Heart left ventricle (tissue), 16 donors: ENCODE measurements at regions not wholly inside any gene's neighbourhood (a gene's known extent, or its start where the extent isn't known, plus 50 kb on each side); places are given as distances from the start of the nearest gene placed in this dataset.

Experiments used
- ATAC-seq, 4 donors: fragments of 200-7000 bp; cut with Tn5 transposase; one replicate each; pipeline ENCODE4 v1.9.1; 2020 to 2022; ENCODE audit warnings: moderate library complexity in 4 of 4, mild to moderate bottlenecking in 3 of 4, moderate number of reproducible peaks in 1 of 4
- DNase-seq, 5 donors: peaks; one replicate each; pipeline ENCODE4 v3.0.0-alpha.2; 2020
- H3K27ac ChIP-seq, 12 donors: fragments of 200-600 bp; sonication (generic) in 4 of 12; one replicate each; pipeline versions ENCODE4 v1.5.0 to v1.8.0; 2016 to 2022; ENCODE audit warnings: mild to moderate bottlenecking in 2 of 12
- H3K27me3 ChIP-seq, 9 donors: fragments of 200-600 bp; sonication (generic) in 2 of 9; one replicate each; pipeline versions ENCODE4 v1.5.1 to v1.8.0; 2016 to 2022; ENCODE audit warnings: mild to moderate bottlenecking in 3 of 9
- H3K36me3 ChIP-seq, 9 donors: fragments of 200-600 bp; sonication (generic) in 2 of 9; one replicate each; pipeline versions ENCODE4 v1.5.0 to v1.8.0; 2018 to 2022; ENCODE audit warnings: mild to moderate bottlenecking in 2 of 9
- H3K4me1 ChIP-seq, 12 donors: fragments of 200-600 bp; sonication (generic) in 4 of 12; one replicate each; pipeline versions ENCODE4 v1.5.0 to v1.8.0; 2016 to 2022; ENCODE audit warnings: mild to moderate bottlenecking in 3 of 12
- H3K4me3 ChIP-seq, 12 donors: fragments of 200-600 bp; sonication (generic) in 4 of 12; one replicate each; pipeline versions ENCODE4 v1.5.0 to v1.8.0; 2017 to 2022; ENCODE audit warnings: mild to moderate bottlenecking in 9 of 12, moderate library complexity in 4 of 12
- H3K9me3 ChIP-seq, 12 donors: fragments of 200-600 bp; sonication (generic) in 4 of 12; one replicate each; pipeline versions ENCODE4 v1.5.0 to v1.8.0; 2016 to 2022; ENCODE audit warnings: mild to moderate bottlenecking in 1 of 12
- CTCF ChIP-seq, 12 donors: fragments of 200-600 bp; sonication (generic) in 4 of 12; IDR thresholded peaks; one replicate each; pipeline versions ENCODE4 v1.5.0 to v1.8.0; 2018 to 2022; ENCODE audit warnings: antibody characterized with exemption in 12 of 12, mild to moderate bottlenecking in 5 of 12
- POLR2A ChIP-seq, 2 donors: fragments of 450-650 bp; IDR thresholded peaks; one replicate each; pipeline ENCODE4 v1.6.1; 2017; ENCODE audit warnings: antibody characterized with exemption in 2 of 2, mild to moderate bottlenecking in 2 of 2, moderate library complexity in 2 of 2
- WGBS, 4 donors: extraction: QIAGEN DNeasy Blood & Tissue Kit in 2 of 4; methylation state at CpG; one replicate each; pipeline versions ENCODE4 v1.1.5 to v1.1.7; 2013 to 2018; 5-methylcytosine and 5-hydroxymethylcytosine counted together
- intact Hi-C, 10 donors: fragments of 100-400 bp; cut with DNase I; formaldehyde crosslinking; loops; one replicate each; pipeline versions ENCODE4 v1.11.1 to v1.14.2; 2022
- donor health status: ischemic (EF 13 %, LVEDD 7.1; RV severe dilation, severe dysfunction).
- donor health status: healthy with polysubstance abuse.
- donor health status: DM: no; HTN: yes; CAD: no.
- donor health status: DM: no; HTN: no; CAD: no.
- donor health status: ischemic (EF 25% LVEDD 6.9; RV normal size, moderate dysfunction).
- donor health status: ischemic (EF 25% LVEDD 5.7; RV mildly dilated, moderate dysfunction).
- donor health status: healthy.
- donor health status: DM: yes; HTN: yes; CAD: no.
- donor health status: ischemic (EF 35%, LVEDD 5.7; RV mildly dilated, moderate dysfunction).
- donor health status: nonischemic (EF 11% LVEDD 7.7; RV severe dilation, severe dysfunction).
- donor health status: DM: yes; HTN: yes; CAD: no.
- donor health status: PGD.
- donor health status: ischemic (EF 29% LVEDD 5.4; RV normal size, mild dysfunction).
- donor health status: nonischemic (EF 23%, LVEDD 6.1; RV moderate dilation, normal function).

- no peak overlapping the region for H3K4me3 ChIP-seq
- no peaks in the 10 kb centered on the region for H3K9me3 ChIP-seq
- intact Hi-C loops, result no loop called here
- no peak overlapping the region for H3K27ac ChIP-seq
- no peaks in the 10 kb centered on the region for H3K36me3 ChIP-seq
- TF ChIP-seq POLR2A (IDR thresholded peaks at IDR 0.05) (no peak), CTCF (IDR thresholded peaks at IDR 0.05) (no peak)
- H3K27me3 ChIP-seq, result no peaks in the 10 kb centered on the region
- no peaks in the 10 kb centered on the region for H3K4me1 ChIP-seq
- ATAC-seq (no peak), DNase-seq (no peak)
- WGBS, 4 donors, result 64 to 76% (median 65%) methylated on average over 1 of the region's 1 CpG
Measured at GRCh38 chr7:17584822-17585221, 286.4 kb downstream of the AHR start.

- WGBS, 4 donors, result 57 to 62% (median 59%) methylated on average over 4 of the region's 4 CpGs
- intact Hi-C loops, result no loop called here
- Histone ChIP-seq H3K27ac (no peak overlapping the region), H3K4me3 (no peak overlapping the region), H3K4me1 (no peaks in the 10 kb centered on the region), H3K27me3 (no peaks in the 10 kb centered on the region), H3K36me3 (no peaks in the 10 kb centered on the region), H3K9me3 (no peaks in the 10 kb centered on the region)
- no peak for ATAC-seq
- DNase-seq, result no peak
- TF ChIP-seq CTCF (IDR thresholded peaks at IDR 0.05) (no peak), POLR2A (IDR thresholded peaks at IDR 0.05) (no peak)
Measured at GRCh38 chr7:17586711-17587110, 288.3 kb downstream of the AHR start.

- no peak overlapping the region for H3K4me3 ChIP-seq
- no peak for TF ChIP-seq POLR2A (IDR thresholded peaks at IDR 0.05)
- TF ChIP-seq CTCF (IDR thresholded peaks at IDR 0.05), result no peak
- ATAC-seq (no peak), DNase-seq (no peak)
- H3K27ac ChIP-seq, result no peak overlapping the region
- intact Hi-C loops, result no loop called here
- 95 to 100% (median 97%) methylated on average over 1 of the region's 1 CpG for WGBS, 4 donors
- no peaks in the 10 kb centered on the region for H3K36me3 ChIP-seq
- no peaks in the 10 kb centered on the region for H3K9me3 ChIP-seq
- H3K27me3 ChIP-seq, result no peaks in the 10 kb centered on the region
- H3K4me1 ChIP-seq, result peaks cover 0 to 3% (median 0%) of the 10 kb centered on the region in 12 donors
Measured at GRCh38 chr7:17588730-17589129, 290.3 kb downstream of the AHR start.

GRCh38 chr7:17589671-17590070 lies 291.2 kb downstream of the AHR start:
- WGBS, 4 donors, result 68 to 77% (median 73%) methylated on average over 6 of the region's 6 CpGs
- H3K36me3 ChIP-seq, result no peaks in the 10 kb centered on the region
- no peak for ATAC-seq

More at GRCh38 chr7:17589671-17590070, 291.2 kb downstream of the AHR start:
- Histone ChIP-seq H3K9me3 (no peaks in the 10 kb centered on the region), H3K4me1 (peaks cover 0 to 11% (median 0%) of the 10 kb centered on the region in 12 donors), H3K27me3 (no peaks in the 10 kb centered on the region), H3K27ac (no peak overlapping the region), H3K4me3 (no peak overlapping the region)
- TF ChIP-seq POLR2A (IDR thresholded peaks at IDR 0.05) (no peak), CTCF (IDR thresholded peaks at IDR 0.05) (no peak)
- intact Hi-C loops, result no loop called here
- DNase-seq, result no peak
